PC-9 (cell line): ENCODE measurements at regions not wholly inside any gene's neighbourhood (a gene's known extent, or its start where the extent isn't known, plus 50 kb on each side); places are given as distances from the start of the nearest gene placed in this dataset.

Source experiments
- BruUV-seq: library from RNA; stranded (reverse); fragments of 400-500 nt; replicated peaks from 2 replicates; lab custom pipeline; 2021; lab: Mats Ljungman, UMichigan
- CTCF ChIA-PET: fragments of 300-600 bp; sonication (Branson Sonifier 250); formaldehyde crosslinking; loops from one replicate; lab custom pipeline; 2022; ENCODE audit warnings: antibody characterized with exemption; lab: Charles Lee
- POLR2A ChIA-PET: fragments of 300-600 bp; sonication (Branson Sonifier 250); formaldehyde crosslinking; loops from one replicate; lab custom pipeline; 2022; ENCODE audit warnings: antibody characterized with exemption; ENCODE audit not compliant: unreplicated experiment; lab: Charles Lee
- DNase-seq, 2 experiments: peaks; one replicate each; pipeline versions ENCODE4 v3.0.0 to v3.0.0-alpha.2; 2015 to 2022; ENCODE audit warnings: mixed read lengths in 1 of 2
- H2AFZ ChIP-seq: fragments of 200-600 bp; sonication (generic); 2 replicates; pipeline ENCODE4 v1.8.1; 2017; ENCODE audit warnings: antibody characterized with exemption
- H3F3A ChIP-seq: fragments of 200-600 bp; sonication (generic); 2 replicates; pipeline ENCODE4 v1.8.1; 2017; ENCODE audit warnings: antibody characterized with exemption, mild to moderate bottlenecking, low read depth; ENCODE audit not compliant: insufficient read depth
- H3K27ac ChIP-seq: fragments of 200-600 bp; sonication (generic); 2 replicates; pipeline ENCODE4 v1.6.1; 2016; ENCODE audit warnings: mixed run types
- H3K27me3 ChIP-seq: fragments of 200-600 bp; sonication (generic); 2 replicates; pipeline ENCODE4 v1.6.1; 2016; ENCODE audit warnings: low read depth, mixed run types; ENCODE audit not compliant: insufficient read depth
- H3K36me3 ChIP-seq: fragments of 200-600 bp; sonication (generic); 2 replicates; pipeline ENCODE4 v1.6.1; 2016; ENCODE audit warnings: low read depth, mixed run types
- H3K4me1 ChIP-seq: fragments of 200-600 bp; sonication (generic); replicated peaks from 2 replicates; pipeline ENCODE4 v1.6.1; 2016; ENCODE audit warnings: mixed run types; ENCODE audit not compliant: insufficient read depth
- H3K4me2 ChIP-seq: fragments of 200-600 bp; sonication (generic); 2 replicates; pipeline ENCODE4 v1.6.1; 2017; ENCODE audit warnings: mixed run types
- H3K4me3 ChIP-seq: fragments of 200-600 bp; sonication (generic); 2 replicates; pipeline ENCODE4 v1.6.1; 2016; ENCODE audit warnings: mixed run types
- H3K79me2 ChIP-seq: fragments of 200-600 bp; sonication (generic); 2 replicates; pipeline ENCODE4 v1.6.1; 2017; ENCODE audit warnings: low read depth, mixed run types
- H3K9me2 ChIP-seq: fragments of 200-600 bp; sonication (generic); 2 replicates; pipeline ENCODE4 v1.8.1; 2017; ENCODE audit warnings: mild to moderate bottlenecking; ENCODE audit not compliant: insufficient read depth
- H3K9me3 ChIP-seq: fragments of 200-600 bp; sonication (generic); 2 replicates; pipeline ENCODE4 v1.8.1; 2016; ENCODE audit warnings: low read depth; ENCODE audit not compliant: insufficient read depth
- H4K20me1 ChIP-seq: fragments of 200-600 bp; sonication (generic); 2 replicates; pipeline ENCODE4 v1.8.1; 2017; ENCODE audit not compliant: insufficient read depth
- EZH2 ChIP-seq: fragments of 200-600 bp; sonication (generic); IDR thresholded peaks from 2 replicates; pipeline ENCODE4 v1.8.0; 2017; ENCODE audit warnings: antibody characterized with exemption, low read depth
- intact Hi-C: fragments of 100-400 bp; cut with micrococcal nuclease; formaldehyde crosslinking; loops from one replicate; pipeline ENCODE4 v1.10.0; 2022; ENCODE audit not compliant: unreplicated experiment
- TF ChIP-seq, protein P1 (sequence below): fragments of 200-600 bp; sonication (generic); conservative IDR thresholded peaks from 2 replicates; pipeline ENCODE4 v1.6.1; 2017; ENCODE audit warnings: mixed run types, antibody characterized with exemption, mild to moderate bottlenecking, moderate library complexity

- H3K36me3 ChIP-seq = no peaks in the 10 kb centered on the region
- H3F3A ChIP-seq = peaks cover 17% of the 10 kb centered on the region; the same call in 1 of the 2 replicates
- no TSS peak for BruUV-seq
- H4K20me1 ChIP-seq = no peaks in the 10 kb centered on the region
- H2AFZ ChIP-seq = no peak overlapping the region
- 0 out of 2 replicates have a peak, but pooled peaks cover 7% of the 10 kb centered on the region for H3K27me3 ChIP-seq
- no peak for DNase-seq
- no peak overlapping the region for H3K4me2 ChIP-seq
- peaks cover 18% of the 10 kb centered on the region for H3K4me1 ChIP-seq
- POLR2A ChIA-PET = no interaction called here
- CTCF ChIA-PET = no interaction called here
- H3K9me2 ChIP-seq = no peaks in the 10 kb centered on the region; the same call in 1 of the 2 replicates
- intact Hi-C loops = loop anchor here (10.0 kb wide), 1 partner anchor 384 kb away; a partner anchor contains a TSS
- H3K27ac ChIP-seq = no peak overlapping the region
- TF ChIP-seq, protein P1, sequence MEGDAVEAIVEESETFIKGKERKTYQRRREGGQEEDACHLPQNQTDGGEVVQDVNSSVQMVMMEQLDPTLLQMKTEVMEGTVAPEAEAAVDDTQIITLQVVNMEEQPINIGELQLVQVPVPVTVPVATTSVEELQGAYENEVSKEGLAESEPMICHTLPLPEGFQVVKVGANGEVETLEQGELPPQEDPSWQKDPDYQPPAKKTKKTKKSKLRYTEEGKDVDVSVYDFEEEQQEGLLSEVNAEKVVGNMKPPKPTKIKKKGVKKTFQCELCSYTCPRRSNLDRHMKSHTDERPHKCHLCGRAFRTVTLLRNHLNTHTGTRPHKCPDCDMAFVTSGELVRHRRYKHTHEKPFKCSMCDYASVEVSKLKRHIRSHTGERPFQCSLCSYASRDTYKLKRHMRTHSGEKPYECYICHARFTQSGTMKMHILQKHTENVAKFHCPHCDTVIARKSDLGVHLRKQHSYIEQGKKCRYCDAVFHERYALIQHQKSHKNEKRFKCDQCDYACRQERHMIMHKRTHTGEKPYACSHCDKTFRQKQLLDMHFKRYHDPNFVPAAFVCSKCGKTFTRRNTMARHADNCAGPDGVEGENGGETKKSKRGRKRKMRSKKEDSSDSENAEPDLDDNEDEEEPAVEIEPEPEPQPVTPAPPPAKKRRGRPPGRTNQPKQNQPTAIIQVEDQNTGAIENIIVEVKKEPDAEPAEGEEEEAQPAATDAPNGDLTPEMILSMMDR = no peak
- no peak for TF ChIP-seq EZH2
- H3K9me3 ChIP-seq = no peaks in the 10 kb centered on the region
- H3K79me2 ChIP-seq = no peaks in the 10 kb centered on the region
- H3K4me3 ChIP-seq = no peak overlapping the region
Measured at GRCh38 chr11:119478711-119479285, 55.8 kb upstream of the THY1 start.

- H4K20me1 ChIP-seq = no peaks in the 10 kb centered on the region
- H3K9me2 ChIP-seq = no peaks in the 10 kb centered on the region; the same call in 1 of the 2 replicates
- POLR2A ChIA-PET = no interaction called here
- intact Hi-C loops = loop anchor here (10.0 kb wide), 1 partner anchor 382 kb away; a partner anchor contains a TSS
- CTCF ChIA-PET = interaction anchor here (0.5 to 0.7 kb wide), 2 partner anchors 119 to 252 kb away, joined by 3 to 4 read pairs; partner anchors contain the start of gene NECTIN1
- H2AFZ ChIP-seq = no peak overlapping the region
- no TSS peak for BruUV-seq
- no peaks in the 10 kb centered on the region for H3K9me3 ChIP-seq
- H3K27me3 ChIP-seq = no peaks in the 10 kb centered on the region
- no peaks in the 10 kb centered on the region for H3K79me2 ChIP-seq
- no peaks in the 10 kb centered on the region for H3K36me3 ChIP-seq
- H3K4me2 ChIP-seq = no peak overlapping the region
- peaks cover 18% of the 10 kb centered on the region for H3K4me1 ChIP-seq
- no peak overlapping the region for H3K27ac ChIP-seq
- TF ChIP-seq EZH2 = no peak
- TF ChIP-seq, protein P1 = no peak
- no peak for DNase-seq
- H3F3A ChIP-seq = peaks cover 17% of the 10 kb centered on the region; the same call in 1 of the 2 replicates
- H3K4me3 ChIP-seq = no peak overlapping the region
Measured at GRCh38 chr11:119476666-119477331, 53.8 kb upstream of the THY1 start.

- Histone ChIP-seq H3F3A (peaks cover 17% of the 10 kb centered on the region; the same call in 1 of the 2 replicates), H4K20me1 (no peaks in the 10 kb centered on the region), H3K27ac (no peak overlapping the region), H3K79me2 (no peaks in the 10 kb centered on the region), H3K27me3 (no peaks in the 10 kb centered on the region), H3K9me3 (no peaks in the 10 kb centered on the region), H3K36me3 (no peaks in the 10 kb centered on the region), H3K4me2 (no peak overlapping the region), H3K4me1 (peaks cover 16% of the 10 kb centered on the region), H3K4me3 (no peak overlapping the region), H2AFZ (no peak overlapping the region), H3K9me2 (no peaks in the 10 kb centered on the region; the same call in 1 of the 2 replicates)
- ChIA-PET CTCF (interaction anchor here (0.5 to 0.7 kb wide), 2 partner anchors 253 to 270 kb away, joined by 3 to 11 read pairs; partner anchors contain the start of genes CBL and NECTIN1), POLR2A (no interaction called here)
- DNase-seq = no peak
- no TSS peak for BruUV-seq
- TF ChIP-seq EZH2 = no peak
- TF ChIP-seq, protein P1 = no peak
- intact Hi-C loops = loop anchor here (10.0 kb wide), 1 partner anchor 381 kb away; a partner anchor contains a TSS
Measured at GRCh38 chr11:119476038-119476437, 53.1 kb upstream of the THY1 start.
